NT2/D1 (cell line): ENCODE measurements at regions not wholly inside any gene's neighbourhood (a gene's known extent, or its start where the extent isn't known, plus 50 kb on each side); places are given as distances from the start of the nearest gene placed in this dataset.

Experiments
- SUZ12 ChIP-seq: IDR thresholded peaks from 2 replicates; pipeline ENCODE4 v1.6.1; 2011; ENCODE audit not compliant: insufficient read length, insufficient read depth; ENCODE audit errors: extremely low read depth
- YY1 ChIP-seq: IDR thresholded peaks from 2 replicates; pipeline ENCODE4 v1.6.1; 2011; ENCODE audit not compliant: insufficient read length, insufficient read depth

GRCh38 chr22:48686694-48687302, 1140.9 kb downstream of the BRD1 start:
- no peak for TF ChIP-seq SUZ12
- no peak for TF ChIP-seq YY1
